ENCODE measurements at regions not wholly inside any gene's neighbourhood (a gene's known extent, or its start where the extent isn't known, plus 50 kb on each side); places are given as distances from the start of the nearest gene placed in this dataset.

- Histone ChIP-seq H3K27me3 (ENCODE audit: insufficient read depth, low read length, poor library complexity, severe bottlenecking) (no peaks in the 10 kb centered on the region), H3K27ac (ENCODE audit: low read depth, low read length) (no peak overlapping the region), H3K4me1 (ENCODE audit: insufficient read depth, low read length) (no peaks in the 10 kb centered on the region), H3K36me3 (ENCODE audit: insufficient read depth, low read length) (no peaks in the 10 kb centered on the region), H3K4me3 (ENCODE audit: low read length) (no peak overlapping the region), H3K9me3 (ENCODE audit: low read length) (no peaks in the 10 kb centered on the region)
- Mint-ChIP-seq H3K27ac (no peak overlapping the region), H3K9me3 (peaks cover 4 to 21% (median 6%) of the 10 kb centered on the region in 5 donors), H3K4me3 (no peak overlapping the region), H3K27me3 (no peaks in the 10 kb centered on the region), H3K36me3 (no peaks in the 10 kb centered on the region), H3K4me1 (no peaks in the 10 kb centered on the region)
- DNase-seq, result no peak
- CTCF ChIA-PET, result no interaction called here
- POLR2A ChIA-PET, result no interaction called here
These were observed 175.8 kb upstream of the VGLL2 start for GRCh38 chr6:117089604-117090003.

GRCh38 chr6:117110146-117110545, 155.2 kb upstream of the VGLL2 start:
- Mint-ChIP-seq H3K27me3 (no peaks in the 10 kb centered on the region), H3K4me1 (no peaks in the 10 kb centered on the region), H3K36me3 (peaks cover 0 to 2% (median 0%) of the 10 kb centered on the region in 3 donors), H3K27ac (no peak overlapping the region), H3K9me3 (peaks cover 4 to 18% (median 11%) of the 10 kb centered on the region in 5 donors), H3K4me3 (no peak overlapping the region)
- ChIA-PET POLR2A (no interaction called here), CTCF (no interaction called here)
- Histone ChIP-seq H3K4me3 (ENCODE audit: low read length) (no peak overlapping the region), H3K27ac (ENCODE audit: low read depth, low read length) (no peak overlapping the region), H3K9me3 (ENCODE audit: low read length) (no peaks in the 10 kb centered on the region), H3K4me1 (ENCODE audit: insufficient read depth, low read length) (no peaks in the 10 kb centered on the region), H3K36me3 (ENCODE audit: insufficient read depth, low read length) (no peaks in the 10 kb centered on the region), H3K27me3 (ENCODE audit: insufficient read depth, low read length, poor library complexity, severe bottlenecking) (no peaks in the 10 kb centered on the region)
- no peak for DNase-seq

GRCh38 chr6:117110737-117111136, 154.6 kb upstream of the VGLL2 start:
- ChIA-PET CTCF (no interaction called here), POLR2A (no interaction called here)
- Histone ChIP-seq H3K27ac (ENCODE audit: low read depth, low read length) (no peak overlapping the region), H3K4me3 (ENCODE audit: low read length) (no peak overlapping the region), H3K4me1 (ENCODE audit: insufficient read depth, low read length) (no peaks in the 10 kb centered on the region), H3K36me3 (ENCODE audit: insufficient read depth, low read length) (no peaks in the 10 kb centered on the region), H3K27me3 (ENCODE audit: insufficient read depth, low read length, poor library complexity, severe bottlenecking) (no peaks in the 10 kb centered on the region), H3K9me3 (ENCODE audit: low read length) (no peaks in the 10 kb centered on the region)
- H3K27ac Mint-ChIP-seq, result no peak overlapping the region
- no peak for DNase-seq
- no peaks in the 10 kb centered on the region for H3K27me3 Mint-ChIP-seq
- H3K36me3 Mint-ChIP-seq, result peaks cover 0 to 2% (median 0%) of the 10 kb centered on the region in 3 donors
- H3K9me3 Mint-ChIP-seq, result peaks cover 4 to 18% (median 14%) of the 10 kb centered on the region in 5 donors
- H3K4me3 Mint-ChIP-seq, result no peak overlapping the region
- H3K4me1 Mint-ChIP-seq, result no peaks in the 10 kb centered on the region

GRCh38 chr6:117117652-117118051, 147.7 kb upstream of the VGLL2 start:
- Histone ChIP-seq H3K9me3 (ENCODE audit: low read length) (no peaks in the 10 kb centered on the region), H3K4me1 (ENCODE audit: insufficient read depth, low read length) (no peaks in the 10 kb centered on the region), H3K27me3 (ENCODE audit: insufficient read depth, low read length, poor library complexity, severe bottlenecking) (no peaks in the 10 kb centered on the region), H3K27ac (ENCODE audit: low read depth, low read length) (no peak overlapping the region), H3K36me3 (ENCODE audit: insufficient read depth, low read length) (no peaks in the 10 kb centered on the region), H3K4me3 (ENCODE audit: low read length) (no peak overlapping the region)
- ChIA-PET POLR2A (no interaction called here), CTCF (no interaction called here)
- no peaks in the 10 kb centered on the region for H3K4me1 Mint-ChIP-seq
- no peak for DNase-seq
- H3K36me3 Mint-ChIP-seq, result no peaks in the 10 kb centered on the region
- H3K4me3 Mint-ChIP-seq, result no peak overlapping the region
- peaks cover 0 to 12% (median 7%) of the 10 kb centered on the region in 5 donors for H3K9me3 Mint-ChIP-seq
- no peak overlapping the region for H3K27ac Mint-ChIP-seq
- no peaks in the 10 kb centered on the region for H3K27me3 Mint-ChIP-seq

- Histone ChIP-seq H3K27ac (ENCODE audit: low read depth, low read length) (no peak overlapping the region), H3K27me3 (ENCODE audit: insufficient read depth, low read length, poor library complexity, severe bottlenecking) (no peaks in the 10 kb centered on the region), H3K4me1 (ENCODE audit: insufficient read depth, low read length) (no peaks in the 10 kb centered on the region), H3K4me3 (ENCODE audit: low read length) (no peak overlapping the region), H3K36me3 (ENCODE audit: insufficient read depth, low read length) (no peaks in the 10 kb centered on the region), H3K9me3 (ENCODE audit: low read length) (no peaks in the 10 kb centered on the region)
- H3K9me3 Mint-ChIP-seq, result peaks cover 0 to 12% (median 5%) of the 10 kb centered on the region in 5 donors
- H3K4me1 Mint-ChIP-seq, result no peaks in the 10 kb centered on the region
- H3K27me3 Mint-ChIP-seq, result peaks cover 0 to 2% of the 10 kb centered on the region in 2 donors
- DNase-seq, result no peak
- ChIA-PET CTCF (no interaction called here), POLR2A (no interaction called here)
- H3K4me3 Mint-ChIP-seq, result no peak overlapping the region
- no peak overlapping the region for H3K27ac Mint-ChIP-seq
- no peaks in the 10 kb centered on the region for H3K36me3 Mint-ChIP-seq
These were observed 146.9 kb upstream of the VGLL2 start for GRCh38 chr6:117118490-117118889.

- H3K9me3 Mint-ChIP-seq, result peaks cover 0 to 7% (median 4%) of the 10 kb centered on the region in 5 donors
- H3K36me3 Mint-ChIP-seq, result no peaks in the 10 kb centered on the region
- no peak overlapping the region for H3K4me3 ChIP-seq (ENCODE audit: low read length)
- no peaks in the 10 kb centered on the region for H3K9me3 ChIP-seq (ENCODE audit: low read length)
- H3K27me3 ChIP-seq (ENCODE audit: insufficient read depth, low read length, poor library complexity, severe bottlenecking), result no peaks in the 10 kb centered on the region
- no peak overlapping the region for H3K27ac Mint-ChIP-seq
- H3K27me3 Mint-ChIP-seq, result peaks cover 0 to 2% of the 10 kb centered on the region in 2 donors
- H3K4me1 ChIP-seq (ENCODE audit: insufficient read depth, low read length), result no peaks in the 10 kb centered on the region
- no peak overlapping the region for H3K27ac ChIP-seq (ENCODE audit: low read depth, low read length)
- POLR2A ChIA-PET, result no interaction called here
- DNase-seq, result no peak
- CTCF ChIA-PET, result no interaction called here
- H3K36me3 ChIP-seq (ENCODE audit: insufficient read depth, low read length), result no peaks in the 10 kb centered on the region
- H3K4me1 Mint-ChIP-seq, result no peaks in the 10 kb centered on the region
- H3K4me3 Mint-ChIP-seq, result no peak overlapping the region
These were observed 139.1 kb upstream of the VGLL2 start for GRCh38 chr6:117126213-117126612.

GRCh38 chr6:117128052-117128451, 137.3 kb upstream of the VGLL2 start:
- Histone ChIP-seq H3K4me1 (ENCODE audit: insufficient read depth, low read length) (no peaks in the 10 kb centered on the region), H3K9me3 (ENCODE audit: low read length) (no peaks in the 10 kb centered on the region), H3K27ac (ENCODE audit: low read depth, low read length) (no peak overlapping the region), H3K27me3 (ENCODE audit: insufficient read depth, low read length, poor library complexity, severe bottlenecking) (no peaks in the 10 kb centered on the region), H3K36me3 (ENCODE audit: insufficient read depth, low read length) (no peaks in the 10 kb centered on the region), H3K4me3 (ENCODE audit: low read length) (no peak overlapping the region)
- Mint-ChIP-seq H3K9me3 (peaks cover 0 to 5% (median 4%) of the 10 kb centered on the region in 5 donors), H3K27ac (no peak overlapping the region), H3K36me3 (no peaks in the 10 kb centered on the region), H3K27me3 (peaks cover 0 to 2% of the 10 kb centered on the region in 2 donors), H3K4me3 (no peak overlapping the region), H3K4me1 (no peaks in the 10 kb centered on the region)
- ChIA-PET POLR2A (no interaction called here), CTCF (no interaction called here)
- no peak for DNase-seq

GRCh38 chr6:117130125-117130524, 135.2 kb upstream of the VGLL2 start:
- no peaks in the 10 kb centered on the region for H3K4me1 Mint-ChIP-seq

GRCh38 chr6:117136702-117137101, 128.7 kb upstream of the VGLL2 start:
- H3K27ac ChIP-seq (ENCODE audit: low read depth, low read length), result no peak overlapping the region
- Mint-ChIP-seq H3K36me3 (no peaks in the 10 kb centered on the region), H3K4me3 (no peak overlapping the region), H3K9me3 (no peaks in the 10 kb centered on the region), H3K27ac (no peak overlapping the region), H3K27me3 (no peaks in the 10 kb centered on the region), H3K4me1 (no peaks in the 10 kb centered on the region)
- H3K4me1 ChIP-seq (ENCODE audit: insufficient read depth, low read length), result no peaks in the 10 kb centered on the region
- no peaks in the 10 kb centered on the region for H3K27me3 ChIP-seq (ENCODE audit: insufficient read depth, low read length, poor library complexity, severe bottlenecking)
- DNase-seq, result no peak
- CTCF ChIA-PET, result no interaction called here
- POLR2A ChIA-PET, result no interaction called here
- no peaks in the 10 kb centered on the region for H3K9me3 ChIP-seq (ENCODE audit: low read length)
- H3K36me3 ChIP-seq (ENCODE audit: insufficient read depth, low read length), result no peaks in the 10 kb centered on the region
- H3K4me3 ChIP-seq (ENCODE audit: low read length), result no peak overlapping the region

More at GRCh38 chr6:117130125-117130524, 135.2 kb upstream of the VGLL2 start:
- peaks cover 0 to 4% (median 0%) of the 10 kb centered on the region in 5 donors for H3K9me3 Mint-ChIP-seq
- no peak overlapping the region for H3K27ac ChIP-seq (ENCODE audit: low read depth, low read length)
- H3K27ac Mint-ChIP-seq, result no peak overlapping the region
- no peaks in the 10 kb centered on the region for H3K36me3 Mint-ChIP-seq
- no peak overlapping the region for H3K4me3 Mint-ChIP-seq
- H3K36me3 ChIP-seq (ENCODE audit: insufficient read depth, low read length), result no peaks in the 10 kb centered on the region
- ChIA-PET CTCF (no interaction called here), POLR2A (no interaction called here)
- no peak overlapping the region for H3K4me3 ChIP-seq (ENCODE audit: low read length)
- no peaks in the 10 kb centered on the region for H3K9me3 ChIP-seq (ENCODE audit: low read length)
- no peaks in the 10 kb centered on the region for H3K4me1 ChIP-seq (ENCODE audit: insufficient read depth, low read length)
- no peak for DNase-seq
- H3K27me3 Mint-ChIP-seq, result no peaks in the 10 kb centered on the region
- H3K27me3 ChIP-seq (ENCODE audit: insufficient read depth, low read length, poor library complexity, severe bottlenecking), result no peaks in the 10 kb centered on the region

All from CD8-positive, alpha-beta memory T cell (primary cell).